ENCODE measurements at regions not wholly inside any gene's neighbourhood (a gene's known extent, or its start where the extent isn't known, plus 50 kb on each side); places are given as distances from the start of the nearest gene placed in this dataset.

DNA sequence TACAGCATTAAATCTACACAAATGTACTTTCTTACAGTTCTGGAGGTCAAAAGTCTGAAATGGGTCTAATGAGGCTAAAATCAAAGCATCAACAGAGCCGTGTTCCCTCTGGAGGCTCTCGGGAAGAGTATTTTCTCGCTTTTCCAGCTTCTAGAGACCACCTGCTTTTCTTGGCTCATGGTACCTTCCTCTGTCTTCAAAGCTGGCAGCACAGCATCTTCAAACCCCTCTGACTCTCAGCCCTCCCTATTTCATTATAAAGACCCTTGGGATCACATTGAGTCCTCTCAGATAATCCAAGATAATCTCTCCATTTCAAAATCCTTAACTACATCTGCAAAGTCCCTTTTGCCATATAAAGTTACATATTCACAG, 117.8 kb upstream of the NCK2 start (continued):
- TF ChIP-seq, protein P1, sequence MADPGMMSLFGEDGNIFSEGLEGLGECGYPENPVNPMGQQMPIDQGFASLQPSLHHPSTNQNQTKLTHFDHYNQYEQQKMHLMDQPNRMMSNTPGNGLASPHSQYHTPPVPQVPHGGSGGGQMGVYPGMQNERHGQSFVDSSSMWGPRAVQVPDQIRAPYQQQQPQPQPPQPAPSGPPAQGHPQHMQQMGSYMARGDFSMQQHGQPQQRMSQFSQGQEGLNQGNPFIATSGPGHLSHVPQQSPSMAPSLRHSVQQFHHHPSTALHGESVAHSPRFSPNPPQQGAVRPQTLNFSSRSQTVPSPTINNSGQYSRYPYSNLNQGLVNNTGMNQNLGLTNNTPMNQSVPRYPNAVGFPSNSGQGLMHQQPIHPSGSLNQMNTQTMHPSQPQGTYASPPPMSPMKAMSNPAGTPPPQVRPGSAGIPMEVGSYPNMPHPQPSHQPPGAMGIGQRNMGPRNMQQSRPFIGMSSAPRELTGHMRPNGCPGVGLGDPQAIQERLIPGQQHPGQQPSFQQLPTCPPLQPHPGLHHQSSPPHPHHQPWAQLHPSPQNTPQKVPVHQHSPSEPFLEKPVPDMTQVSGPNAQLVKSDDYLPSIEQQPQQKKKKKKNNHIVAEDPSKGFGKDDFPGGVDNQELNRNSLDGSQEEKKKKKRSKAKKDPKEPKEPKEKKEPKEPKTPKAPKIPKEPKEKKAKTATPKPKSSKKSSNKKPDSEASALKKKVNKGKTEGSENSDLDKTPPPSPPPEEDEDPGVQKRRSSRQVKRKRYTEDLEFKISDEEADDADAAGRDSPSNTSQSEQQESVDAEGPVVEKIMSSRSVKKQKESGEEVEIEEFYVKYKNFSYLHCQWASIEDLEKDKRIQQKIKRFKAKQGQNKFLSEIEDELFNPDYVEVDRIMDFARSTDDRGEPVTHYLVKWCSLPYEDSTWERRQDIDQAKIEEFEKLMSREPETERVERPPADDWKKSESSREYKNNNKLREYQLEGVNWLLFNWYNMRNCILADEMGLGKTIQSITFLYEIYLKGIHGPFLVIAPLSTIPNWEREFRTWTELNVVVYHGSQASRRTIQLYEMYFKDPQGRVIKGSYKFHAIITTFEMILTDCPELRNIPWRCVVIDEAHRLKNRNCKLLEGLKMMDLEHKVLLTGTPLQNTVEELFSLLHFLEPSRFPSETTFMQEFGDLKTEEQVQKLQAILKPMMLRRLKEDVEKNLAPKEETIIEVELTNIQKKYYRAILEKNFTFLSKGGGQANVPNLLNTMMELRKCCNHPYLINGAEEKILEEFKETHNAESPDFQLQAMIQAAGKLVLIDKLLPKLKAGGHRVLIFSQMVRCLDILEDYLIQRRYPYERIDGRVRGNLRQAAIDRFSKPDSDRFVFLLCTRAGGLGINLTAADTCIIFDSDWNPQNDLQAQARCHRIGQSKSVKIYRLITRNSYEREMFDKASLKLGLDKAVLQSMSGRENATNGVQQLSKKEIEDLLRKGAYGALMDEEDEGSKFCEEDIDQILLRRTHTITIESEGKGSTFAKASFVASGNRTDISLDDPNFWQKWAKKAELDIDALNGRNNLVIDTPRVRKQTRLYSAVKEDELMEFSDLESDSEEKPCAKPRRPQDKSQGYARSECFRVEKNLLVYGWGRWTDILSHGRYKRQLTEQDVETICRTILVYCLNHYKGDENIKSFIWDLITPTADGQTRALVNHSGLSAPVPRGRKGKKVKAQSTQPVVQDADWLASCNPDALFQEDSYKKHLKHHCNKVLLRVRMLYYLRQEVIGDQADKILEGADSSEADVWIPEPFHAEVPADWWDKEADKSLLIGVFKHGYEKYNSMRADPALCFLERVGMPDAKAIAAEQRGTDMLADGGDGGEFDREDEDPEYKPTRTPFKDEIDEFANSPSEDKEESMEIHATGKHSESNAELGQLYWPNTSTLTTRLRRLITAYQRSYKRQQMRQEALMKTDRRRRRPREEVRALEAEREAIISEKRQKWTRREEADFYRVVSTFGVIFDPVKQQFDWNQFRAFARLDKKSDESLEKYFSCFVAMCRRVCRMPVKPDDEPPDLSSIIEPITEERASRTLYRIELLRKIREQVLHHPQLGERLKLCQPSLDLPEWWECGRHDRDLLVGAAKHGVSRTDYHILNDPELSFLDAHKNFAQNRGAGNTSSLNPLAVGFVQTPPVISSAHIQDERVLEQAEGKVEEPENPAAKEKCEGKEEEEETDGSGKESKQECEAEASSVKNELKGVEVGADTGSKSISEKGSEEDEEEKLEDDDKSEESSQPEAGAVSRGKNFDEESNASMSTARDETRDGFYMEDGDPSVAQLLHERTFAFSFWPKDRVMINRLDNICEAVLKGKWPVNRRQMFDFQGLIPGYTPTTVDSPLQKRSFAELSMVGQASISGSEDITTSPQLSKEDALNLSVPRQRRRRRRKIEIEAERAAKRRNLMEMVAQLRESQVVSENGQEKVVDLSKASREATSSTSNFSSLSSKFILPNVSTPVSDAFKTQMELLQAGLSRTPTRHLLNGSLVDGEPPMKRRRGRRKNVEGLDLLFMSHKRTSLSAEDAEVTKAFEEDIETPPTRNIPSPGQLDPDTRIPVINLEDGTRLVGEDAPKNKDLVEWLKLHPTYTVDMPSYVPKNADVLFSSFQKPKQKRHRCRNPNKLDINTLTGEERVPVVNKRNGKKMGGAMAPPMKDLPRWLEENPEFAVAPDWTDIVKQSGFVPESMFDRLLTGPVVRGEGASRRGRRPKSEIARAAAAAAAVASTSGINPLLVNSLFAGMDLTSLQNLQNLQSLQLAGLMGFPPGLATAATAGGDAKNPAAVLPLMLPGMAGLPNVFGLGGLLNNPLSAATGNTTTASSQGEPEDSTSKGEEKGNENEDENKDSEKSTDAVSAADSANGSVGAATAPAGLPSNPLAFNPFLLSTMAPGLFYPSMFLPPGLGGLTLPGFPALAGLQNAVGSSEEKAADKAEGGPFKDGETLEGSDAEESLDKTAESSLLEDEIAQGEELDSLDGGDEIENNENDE (IDR thresholded peaks at IDR 0.05; ENCODE audit: insufficient replicate concordance, low read length): no peak
- TF ChIP-seq, protein P2, sequence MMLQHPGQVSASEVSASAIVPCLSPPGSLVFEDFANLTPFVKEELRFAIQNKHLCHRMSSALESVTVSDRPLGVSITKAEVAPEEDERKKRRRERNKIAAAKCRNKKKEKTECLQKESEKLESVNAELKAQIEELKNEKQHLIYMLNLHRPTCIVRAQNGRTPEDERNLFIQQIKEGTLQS (IDR thresholded peaks at IDR 0.05; ENCODE audit: insufficient read depth, low read depth, low read length): no peak
